ENCODE measurements at regions not wholly inside any gene's neighbourhood (a gene's known extent, or its start where the extent isn't known, plus 50 kb on each side); places are given as distances from the start of the nearest gene placed in this dataset.
"Not testable (repeated sequence)": the region's sequence is repeated elsewhere in the genome, so short reads cannot be mapped to it uniquely, and the experiment has no call there.

GRCh38 chr7:69515495-69516212 lies 82.6 kb upstream of the AUTS2 start:
- no peak for DNase-seq

GRCh38 chr7:69516238-69516820 lies 81.9 kb upstream of the AUTS2 start:
- no peak for DNase-seq

GRCh38 chr7:69517985-69518704 lies 80.1 kb upstream of the AUTS2 start:
- no peak for DNase-seq

GRCh38 chr7:69518705-69519077 lies 79.6 kb upstream of the AUTS2 start:
- DNase-seq = no peak

- DNase-seq = no peak
Observed at GRCh38 chr7:69526570-69526969, 71.7 kb upstream of the AUTS2 start.

GRCh38 chr7:69527706-69528105 lies 70.6 kb upstream of the AUTS2 start:
- no peak for DNase-seq

GRCh38 chr7:69531050-69531449 lies 67.2 kb upstream of the AUTS2 start:
- DNase-seq = no peak

- DNase-seq = no peak
Observed at GRCh38 chr7:69534461-69535041, 63.7 kb upstream of the AUTS2 start.

- no peak for DNase-seq
Observed at GRCh38 chr7:69537691-69538090, 60.6 kb upstream of the AUTS2 start.

- no peak for DNase-seq
Observed at GRCh38 chr7:69539531-69539930, 58.7 kb upstream of the AUTS2 start.

- no peak for DNase-seq
Observed at GRCh38 chr7:69540287-69540686, 58.0 kb upstream of the AUTS2 start.

- DNase-seq = not testable (repeated sequence)
Observed at GRCh38 chr7:69541779-69542432, 56.4 kb upstream of the AUTS2 start.

- no peak for DNase-seq
Observed at GRCh38 chr7:69545175-69545574, 53.1 kb upstream of the AUTS2 start.
